G401 (cell line): ENCODE measurements at regions not wholly inside any gene's neighbourhood (a gene's known extent, or its start where the extent isn't known, plus 50 kb on each side); places are given as distances from the start of the nearest gene placed in this dataset.
"Not testable (repeated sequence)": the region's sequence is repeated elsewhere in the genome, so short reads cannot be mapped to it uniquely, and the experiment has no call there.

Source experiments
- DNase-seq: peaks from one replicate; pipeline ENCODE4 v3.0.0-alpha.2; 2015; ENCODE audit warnings: low spot score
- in situ Hi-C: cut with HindIII; loops from 2 replicates; pipeline ENCODE4 v1.10.0; 2016; ENCODE audit warnings: low sequenced_read_pairs, mixed read lengths

DNA sequence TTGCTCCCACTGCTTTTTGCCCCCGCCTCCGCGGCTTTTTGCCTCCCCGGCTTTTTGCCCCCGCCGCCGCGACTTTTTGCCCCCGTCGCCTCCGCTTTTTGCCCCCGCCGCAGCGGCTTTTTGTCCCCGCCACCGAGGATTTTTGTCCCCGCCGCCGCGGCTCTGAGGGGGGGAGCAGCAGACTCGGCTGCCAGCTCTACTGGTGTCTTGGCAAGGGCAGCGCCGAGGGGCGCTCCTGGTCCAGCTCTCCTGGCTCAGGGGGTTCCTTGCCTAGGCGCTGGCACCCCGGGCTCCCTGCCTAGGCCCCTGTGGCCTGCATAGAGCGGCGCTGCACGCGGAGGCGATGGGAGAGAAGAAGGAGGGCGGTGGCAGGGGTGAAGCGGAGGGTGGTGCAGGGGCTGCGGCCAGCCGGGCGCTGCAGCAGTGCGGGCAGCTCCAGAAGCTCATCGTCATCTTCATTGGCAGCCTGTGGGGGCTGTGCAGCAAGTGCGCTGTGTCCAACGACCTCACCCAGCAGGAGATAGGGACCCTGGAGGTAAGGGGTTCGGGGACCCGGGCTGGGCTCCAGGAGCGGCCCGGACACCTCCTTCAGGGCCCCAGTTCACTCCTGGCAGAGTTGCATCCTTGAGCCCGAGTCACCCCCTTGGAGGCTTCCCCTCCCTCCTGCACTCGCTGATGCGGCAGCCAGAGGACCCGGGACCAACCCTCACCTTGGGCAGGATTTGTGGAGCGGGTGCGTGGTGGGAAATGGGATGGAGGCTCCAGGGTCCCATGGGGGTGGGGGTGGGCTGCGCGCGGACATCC, 642.4 kb downstream of the GOLGA6L6 start:
- no peak for DNase-seq
- in situ Hi-C loops = no loop called here

DNA sequence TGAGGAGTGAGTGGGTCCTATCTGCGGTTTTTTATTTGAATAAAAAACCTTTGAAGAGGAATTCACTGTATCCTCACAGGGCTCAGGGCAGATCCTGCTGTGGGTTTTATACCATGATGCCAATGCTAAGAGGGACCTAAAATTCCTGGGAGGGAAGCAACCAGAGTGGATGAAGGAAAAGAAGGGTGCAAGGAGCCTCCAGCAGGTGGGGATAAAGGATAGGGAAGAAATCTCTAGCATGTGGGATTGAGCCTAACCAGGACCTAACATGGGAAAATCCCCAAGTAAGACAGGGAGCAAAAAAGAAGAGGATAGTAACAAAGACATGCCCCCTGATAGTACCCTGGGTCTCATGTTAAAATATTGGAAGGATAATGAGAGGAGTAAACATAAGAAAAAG, 652.8 kb downstream of the GOLGA6L6 start:
- DNase-seq, in situ Hi-C loops: not testable (repeated sequence)

DNA sequence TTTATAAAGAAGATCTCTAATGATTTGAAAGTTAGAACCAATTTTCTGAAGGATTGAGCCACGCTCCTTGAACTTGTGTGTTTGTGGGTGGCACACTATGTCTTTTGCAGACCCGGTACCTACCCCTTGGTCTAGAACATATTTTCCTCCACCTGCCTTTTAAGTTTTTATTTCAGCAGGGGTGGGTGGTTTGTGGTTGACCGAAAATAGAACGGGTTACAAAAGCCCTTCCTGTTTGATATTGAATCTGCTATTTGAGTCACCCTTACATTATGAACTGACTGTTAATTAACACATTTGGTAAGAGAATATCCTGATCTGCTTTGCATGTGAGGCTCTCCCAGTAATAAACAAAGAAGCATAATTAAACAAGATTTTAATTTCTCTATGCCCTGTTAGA, 697.5 kb downstream of the GOLGA6L6 start:
- in situ Hi-C loops, DNase-seq: not testable (repeated sequence)
